ENCODE measurements at regions not wholly inside any gene's neighbourhood (a gene's known extent, or its start where the extent isn't known, plus 50 kb on each side); places are given as distances from the start of the nearest gene placed in this dataset.

GRCh38 chr12:127393465-127393864 lies 873.5 kb upstream of the TMEM132C start:
- no peak for DNase-seq (ENCODE audit: low read depth in 2 of 2)

GRCh38 chr12:127393896-127394295 lies 873.1 kb upstream of the TMEM132C start:
- no peak for DNase-seq (ENCODE audit: low read depth in 2 of 2)

- no peak for DNase-seq (ENCODE audit: low read depth in 2 of 2)
Measured at GRCh38 chr12:127396734-127397133, 870.2 kb upstream of the TMEM132C start.

GRCh38 chr12:127398016-127398710 lies 868.8 kb upstream of the TMEM132C start:
- no peak for DNase-seq (ENCODE audit: low read depth in 2 of 2)

- DNase-seq (ENCODE audit: low read depth in 2 of 2) = no peak
Measured at GRCh38 chr12:127399451-127399850, 867.5 kb upstream of the TMEM132C start.

- no peak for DNase-seq (ENCODE audit: low read depth in 2 of 2)
Measured at GRCh38 chr12:127400221-127400620, 866.7 kb upstream of the TMEM132C start.

GRCh38 chr12:127401005-127401404 lies 866.0 kb upstream of the TMEM132C start:
- no peak for DNase-seq (ENCODE audit: low read depth in 2 of 2)

GRCh38 chr12:127401536-127401935 lies 865.4 kb upstream of the TMEM132C start:
- DNase-seq (ENCODE audit: low read depth in 2 of 2) = no peak

- no peak for DNase-seq (ENCODE audit: low read depth in 2 of 2)
Measured at GRCh38 chr12:127411166-127411915, 855.6 kb upstream of the TMEM132C start.

GRCh38 chr12:127411981-127412380 lies 855.0 kb upstream of the TMEM132C start:
- DNase-seq (ENCODE audit: low read depth in 2 of 2) = no peak

- no peak for DNase-seq (ENCODE audit: low read depth in 2 of 2)
Measured at GRCh38 chr12:127412866-127413265, 854.1 kb upstream of the TMEM132C start.

- no peak for DNase-seq (ENCODE audit: low read depth in 2 of 2)
Measured at GRCh38 chr12:127414186-127414585, 852.8 kb upstream of the TMEM132C start.

- DNase-seq (ENCODE audit: low read depth in 2 of 2) = no peak
Measured at GRCh38 chr12:127414636-127415035, 852.3 kb upstream of the TMEM132C start.

GRCh38 chr12:127416796-127417195 lies 850.2 kb upstream of the TMEM132C start:
- no peak for DNase-seq (ENCODE audit: low read depth in 2 of 2)

GRCh38 chr12:127419111-127419510 lies 847.9 kb upstream of the TMEM132C start:
- no peak for DNase-seq (ENCODE audit: low read depth in 2 of 2)

GRCh38 chr12:127421614-127422013 lies 845.4 kb upstream of the TMEM132C start:
- no peak for DNase-seq (ENCODE audit: low read depth in 2 of 2)

- DNase-seq (ENCODE audit: low read depth in 2 of 2) = no peak
Measured at GRCh38 chr12:127422935-127423566, 843.9 kb upstream of the TMEM132C start.

GRCh38 chr12:127425474-127425873 lies 841.5 kb upstream of the TMEM132C start:
- DNase-seq (ENCODE audit: low read depth in 2 of 2) = no peak

GRCh38 chr12:127428420-127428819 lies 838.5 kb upstream of the TMEM132C start:
- no peak for DNase-seq (ENCODE audit: low read depth in 2 of 2)

- DNase-seq (ENCODE audit: low read depth in 2 of 2) = no peak
Measured at GRCh38 chr12:127429551-127430285, 837.3 kb upstream of the TMEM132C start.

- DNase-seq (ENCODE audit: low read depth in 2 of 2) = no peak
Measured at GRCh38 chr12:127430401-127430800, 836.6 kb upstream of the TMEM132C start.

- DNase-seq (ENCODE audit: low read depth in 2 of 2) = no peak
Measured at GRCh38 chr12:127431177-127431576, 835.8 kb upstream of the TMEM132C start.

Data from lung microvascular endothelial cell (primary cell).